ENCODE measurements at regions not wholly inside any gene's neighbourhood (a gene's known extent, or its start where the extent isn't known, plus 50 kb on each side); places are given as distances from the start of the nearest gene placed in this dataset.
"Not testable (repeated sequence)": the region's sequence is repeated elsewhere in the genome, so short reads cannot be mapped to it uniquely, and the experiment has no call there.

DNA sequence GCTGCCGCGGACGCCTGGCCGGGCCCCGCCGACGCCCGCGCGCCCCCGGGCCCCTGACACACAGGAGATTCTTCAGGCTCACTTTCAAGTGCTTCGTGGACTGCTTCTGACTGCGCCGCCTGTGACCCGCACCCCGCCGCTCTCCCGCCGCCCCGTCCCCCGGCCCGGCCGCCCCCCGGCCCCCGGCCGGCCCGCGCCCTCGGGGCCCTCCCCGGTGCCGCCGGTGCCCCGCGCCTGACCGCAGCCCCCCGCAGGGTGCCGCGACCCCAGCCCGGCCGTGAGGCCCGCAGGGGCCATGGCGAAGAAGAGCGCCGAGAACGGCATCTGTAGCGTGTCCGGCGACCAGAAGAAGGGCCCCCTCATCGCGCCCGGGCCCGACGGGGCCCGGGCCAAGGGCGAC, 516.3 kb downstream of the TP53TG3F start:
- TF ChIP-seq EZH2 (IDR thresholded peaks at IDR 0.05); POLR2AphosphoS5 (IDR thresholded peaks at IDR 0.05; ENCODE audit: borderline replicate concordance, low read depth, low read length): not testable (repeated sequence)
